Smooth muscle cell (in vitro differentiated cells): ENCODE measurements at regions not wholly inside any gene's neighbourhood (a gene's known extent, or its start where the extent isn't known, plus 50 kb on each side); places are given as distances from the start of the nearest gene placed in this dataset.

Experiments used
- DNase-seq: peaks from one replicate; lab custom pipeline; 2025; ENCODE audit not compliant: unreplicated experiment; lab: John Stamatoyannopoulos, UW
- H2AFZ ChIP-seq: fragments of 200-600 bp; sonication (generic); 2 replicates; pipeline ENCODE4 v1.6.0; 2016; ENCODE audit warnings: antibody characterized with exemption, low read depth, mild to moderate bottlenecking
- H3F3A ChIP-seq: fragments of 200-600 bp; sonication (generic); 2 replicates; pipeline ENCODE4 v1.6.0; 2017; ENCODE audit warnings: antibody characterized with exemption, low read depth
- H3K27ac ChIP-seq: fragments of 200-600 bp; sonication (generic); 2 replicates; pipeline ENCODE4 v1.5.1; 2016; ENCODE audit warnings: low read depth, mild to moderate bottlenecking
- H3K27me3 ChIP-seq: fragments of 200-600 bp; sonication (generic); 2 replicates; pipeline ENCODE4 v1.6.1; 2016; ENCODE audit warnings: low read depth, mild to moderate bottlenecking
- H3K36me3 ChIP-seq: fragments of 200-600 bp; sonication (generic); 2 replicates; pipeline ENCODE4 v1.5.1; 2016; ENCODE audit warnings: low read depth
- H3K4me1 ChIP-seq: fragments of 200-600 bp; sonication (generic); 2 replicates; pipeline ENCODE4 v1.5.1; 2016; ENCODE audit warnings: low read depth
- H3K4me2 ChIP-seq: fragments of 200-600 bp; sonication (generic); 2 replicates; pipeline ENCODE4 v1.6.0; 2016; ENCODE audit warnings: mild to moderate bottlenecking
- H3K4me3 ChIP-seq: fragments of 200-600 bp; sonication (generic); 2 replicates; pipeline ENCODE4 v1.5.1; 2016; ENCODE audit warnings: mild to moderate bottlenecking
- H3K79me2 ChIP-seq: fragments of 200-600 bp; sonication (generic); 2 replicates; pipeline ENCODE4 v1.6.0; 2016; ENCODE audit warnings: low read depth, mild to moderate bottlenecking
- H3K9ac ChIP-seq: fragments of 200-600 bp; sonication (generic); 2 replicates; pipeline ENCODE4 v1.6.0; 2016; ENCODE audit warnings: low read depth
- H3K9me3 ChIP-seq: fragments of 200-600 bp; sonication (generic); replicated peaks from 2 replicates; pipeline ENCODE4 v1.5.1; 2016; ENCODE audit warnings: low read depth
- H4K20me1 ChIP-seq: fragments of 200-600 bp; sonication (generic); 2 replicates; pipeline ENCODE4 v1.6.0; 2016; ENCODE audit warnings: low read depth
- CTCF ChIP-seq: fragments of 200-600 bp; sonication (generic); IDR thresholded peaks from 2 replicates; pipeline ENCODE4 v1.5.1; 2017; ENCODE audit warnings: borderline replicate concordance, mild to moderate bottlenecking, antibody characterized with exemption; ENCODE audit not compliant: insufficient read depth, poor library complexity, severe bottlenecking
- WGBS: methylation state at CpG from one replicate; pipeline ENCODE4 v1.1.7; 2016; ENCODE audit warnings: low lambda C conversion rate; 5-methylcytosine and 5-hydroxymethylcytosine counted together

- Histone ChIP-seq H3K9ac (no peak overlapping the region), H4K20me1 (no peaks in the 10 kb centered on the region), H3F3A (no peaks in the 10 kb centered on the region), H3K4me2 (no peak overlapping the region), H3K27me3 (no peaks in the 10 kb centered on the region), H3K9me3 (no peaks in the 10 kb centered on the region), H3K27ac (no peak overlapping the region), H3K4me3 (no peak overlapping the region), H3K36me3 (no peaks in the 10 kb centered on the region), H3K79me2 (no peaks in the 10 kb centered on the region), H2AFZ (no peak overlapping the region), H3K4me1 (no peaks in the 10 kb centered on the region)
- DNase-seq: no peak
- WGBS: 77% methylated on average over 1 of the region's 1 CpG
- no peak for TF ChIP-seq CTCF
These were observed 268.4 kb upstream of the NRIP1 start for GRCh38 chr21:15333136-15333710.

GRCh38 chr21:15333951-15334350 is 269.2 kb upstream of the NRIP1 start:
- no peak overlapping the region for H3K9ac ChIP-seq
- H3K4me2 ChIP-seq: no peak overlapping the region
- H2AFZ ChIP-seq: no peak overlapping the region
- no peaks in the 10 kb centered on the region for H3K27me3 ChIP-seq
- H3K36me3 ChIP-seq: no peaks in the 10 kb centered on the region
- H3K79me2 ChIP-seq: no peaks in the 10 kb centered on the region
- H4K20me1 ChIP-seq: no peaks in the 10 kb centered on the region
- no peak for DNase-seq
- H3K27ac ChIP-seq: no peak overlapping the region
- TF ChIP-seq CTCF: no peak
- H3F3A ChIP-seq: no peaks in the 10 kb centered on the region
- no peaks in the 10 kb centered on the region for H3K4me1 ChIP-seq
- no peak overlapping the region for H3K4me3 ChIP-seq
- WGBS: 97% methylated on average over 2 of the region's 2 CpGs
- H3K9me3 ChIP-seq: no peaks in the 10 kb centered on the region

- H2AFZ ChIP-seq: no peak overlapping the region
These were observed 278.3 kb upstream of the NRIP1 start for GRCh38 chr21:15343066-15343465.

More at GRCh38 chr21:15343066-15343465, 278.3 kb upstream of the NRIP1 start:
- H3K9me3 ChIP-seq: no peaks in the 10 kb centered on the region
- no peak overlapping the region for H3K9ac ChIP-seq
- no peak overlapping the region for H3K4me2 ChIP-seq
- H4K20me1 ChIP-seq: no peaks in the 10 kb centered on the region
- no peaks in the 10 kb centered on the region for H3K4me1 ChIP-seq
- H3K4me3 ChIP-seq: no peak overlapping the region
- no peak overlapping the region for H3K27ac ChIP-seq
- no peaks in the 10 kb centered on the region for H3K27me3 ChIP-seq
- no peaks in the 10 kb centered on the region for H3K36me3 ChIP-seq
- no peak for DNase-seq
- no peaks in the 10 kb centered on the region for H3F3A ChIP-seq
- TF ChIP-seq CTCF: no peak
- WGBS: 80% methylated on average over 1 of the region's 1 CpG
- H3K79me2 ChIP-seq: no peaks in the 10 kb centered on the region
